HL-60 (cell line): ENCODE measurements at regions not wholly inside any gene's neighbourhood (a gene's known extent, or its start where the extent isn't known, plus 50 kb on each side); places are given as distances from the start of the nearest gene placed in this dataset.
"Not testable (repeated sequence)": the region's sequence is repeated elsewhere in the genome, so short reads cannot be mapped to it uniquely, and the experiment has no call there.

Source experiments
- DNase-seq, 2 experiments: peaks; one replicate each; pipeline ENCODE4 v3.0.0-alpha.2; 2010 to 2020; ENCODE audit warnings: low read depth in 1 of 2, low spot score in 1 of 2
- H3K27ac ChIP-seq: fragments of 250-450 bp; sonication (Bioruptor Pico); replicated peaks from 2 replicates; pipeline ENCODE4 v1.5.1; 2020; ENCODE audit warnings: mild to moderate bottlenecking, moderate library complexity
- H3K27me3 ChIP-seq: fragments of 250-450 bp; sonication (Bioruptor Pico); 2 replicates; pipeline ENCODE4 v1.5.1; 2021; ENCODE audit warnings: mild to moderate bottlenecking, moderate library complexity; ENCODE audit not compliant: insufficient read depth, poor library complexity, severe bottlenecking
- H3K4me3 ChIP-seq: replicated peaks from 2 replicates; pipeline ENCODE4 v1.5.1; 2011; ENCODE audit warnings: mild to moderate bottlenecking, control low read depth, low read length; ENCODE audit not compliant: insufficient read depth
- CTCF ChIP-seq: IDR thresholded peaks from one replicate; pipeline ENCODE4 v1.5.1; 2011; ENCODE audit warnings: low read length, control low read depth, inconsistent platforms; ENCODE audit not compliant: insufficient read depth
- GABPA ChIP-seq: IDR thresholded peaks from 2 replicates; pipeline ENCODE4 v1.6.1; 2012; ENCODE audit warnings: low read depth
- POLR2AphosphoS5 ChIP-seq: IDR thresholded peaks from 2 replicates; pipeline ENCODE4 v1.6.1; 2012; ENCODE audit warnings: low read depth
- REST ChIP-seq: IDR thresholded peaks from 2 replicates; pipeline ENCODE4 v1.6.1; 2012; ENCODE audit warnings: low read depth; ENCODE audit not compliant: insufficient replicate concordance
- SPI1 ChIP-seq: IDR thresholded peaks from 2 replicates; pipeline ENCODE4 v1.6.1; 2012; ENCODE audit warnings: low read depth, mild to moderate bottlenecking, borderline replicate concordance

- no peak for DNase-seq
- TF ChIP-seq GABPA (no peak), POLR2AphosphoS5 (no peak), REST (no peak), CTCF (no peak), SPI1 (no peak)
Observed at GRCh38 chr6:122930252-122931180, 65.5 kb upstream of the CLVS2 start.

GRCh38 chr6:122931916-122932315 is 64.1 kb upstream of the CLVS2 start:
- H3K27me3 ChIP-seq = no peaks in the 10 kb centered on the region
- TF ChIP-seq GABPA (no peak), REST (no peak), SPI1 (no peak), POLR2AphosphoS5 (no peak), CTCF (no peak)
- no peak for DNase-seq
- no peak overlapping the region for H3K4me3 ChIP-seq
- no peak overlapping the region for H3K27ac ChIP-seq

More at GRCh38 chr6:122930252-122931180, 65.5 kb upstream of the CLVS2 start:
- no peak overlapping the region for H3K4me3 ChIP-seq
- H3K27me3 ChIP-seq = no peaks in the 10 kb centered on the region
- H3K27ac ChIP-seq = no peak overlapping the region

GRCh38 chr6:122944936-122945335 is 51.1 kb upstream of the CLVS2 start:
- not testable (repeated sequence) for H3K4me3 ChIP-seq, H3K27ac ChIP-seq, DNase-seq, H3K27me3 ChIP-seq
